Muscle layer of colon (tissue), 2 donors: ENCODE measurements at regions not wholly inside any gene's neighbourhood (a gene's known extent, or its start where the extent isn't known, plus 50 kb on each side); places are given as distances from the start of the nearest gene placed in this dataset.

Experiments
- H3K27ac ChIP-seq: one replicate; pipeline ENCODE4 v1.7.0; 2013; ENCODE audit warnings: low read depth, mild to moderate bottlenecking, low read length, moderate library complexity
- H3K27me3 ChIP-seq, 2 donors: one replicate each; pipeline ENCODE4 v1.7.0; 2013; ENCODE audit warnings: low read length in 2 of 2, mild to moderate bottlenecking in 2 of 2; ENCODE audit not compliant: insufficient read depth in 2 of 2, control insufficient read depth in 1 of 2
- H3K36me3 ChIP-seq: one replicate; pipeline ENCODE4 v1.7.0; 2013; ENCODE audit warnings: mild to moderate bottlenecking, low read length; ENCODE audit not compliant: insufficient read depth
- H3K4me1 ChIP-seq: one replicate; pipeline ENCODE4 v1.7.0; 2013; ENCODE audit warnings: mild to moderate bottlenecking, low read length; ENCODE audit not compliant: insufficient read depth
- H3K4me3 ChIP-seq, 2 donors: one replicate each; pipeline ENCODE4 v1.7.0; 2013; ENCODE audit warnings: low read length in 2 of 2, low read depth in 1 of 2, mild to moderate bottlenecking in 1 of 2, moderate library complexity in 1 of 2
- H3K9ac ChIP-seq: one replicate; pipeline ENCODE4 v1.7.0; 2013; ENCODE audit warnings: low read length
- H3K9me3 ChIP-seq: one replicate; pipeline ENCODE4 v1.7.0; 2013; ENCODE audit warnings: mild to moderate bottlenecking, low read length
- donor health status: abdominal sarcoma.
- donor health status: Adenocarcinoma of cecum.

DNA sequence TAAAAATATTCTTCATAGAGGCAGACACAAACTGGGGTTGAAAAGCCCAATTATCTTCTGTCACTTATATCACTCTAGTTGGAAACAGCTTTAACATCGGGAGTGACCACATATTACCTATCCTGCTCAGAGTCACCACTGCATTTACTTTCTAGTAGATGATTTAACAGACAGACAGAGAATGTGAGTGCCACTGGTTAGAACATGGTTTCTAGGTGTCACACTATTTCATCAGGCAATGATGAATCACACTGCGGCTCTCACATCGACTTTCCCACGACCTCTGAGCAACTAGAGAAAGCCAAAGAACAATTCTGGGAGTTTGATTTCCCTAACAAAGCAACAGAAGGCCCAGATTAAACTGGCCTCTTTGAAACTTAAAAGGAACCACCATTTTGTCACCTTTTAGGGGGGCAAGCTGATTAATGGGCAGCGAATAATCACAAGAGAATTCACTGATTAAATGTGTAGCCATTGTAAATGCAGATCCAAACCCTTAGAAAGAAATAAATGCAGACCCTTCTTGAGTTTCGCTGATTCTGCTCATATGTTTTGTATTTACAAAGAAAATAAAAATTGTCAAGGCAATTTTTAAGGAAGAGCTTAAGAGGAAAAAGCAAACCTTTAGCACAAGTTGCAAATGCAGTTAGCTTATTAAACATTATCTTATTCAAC, 112.6 kb upstream of the KBTBD8 start:
- H3K4me3 ChIP-seq: no peak overlapping the region
- no peaks in the 10 kb centered on the region for H3K27me3 ChIP-seq
- H3K9ac ChIP-seq: no peak overlapping the region
- H3K27ac ChIP-seq: no peak overlapping the region
- no peaks in the 10 kb centered on the region for H3K9me3 ChIP-seq
- no peaks in the 10 kb centered on the region for H3K36me3 ChIP-seq
- no peaks in the 10 kb centered on the region for H3K4me1 ChIP-seq

DNA sequence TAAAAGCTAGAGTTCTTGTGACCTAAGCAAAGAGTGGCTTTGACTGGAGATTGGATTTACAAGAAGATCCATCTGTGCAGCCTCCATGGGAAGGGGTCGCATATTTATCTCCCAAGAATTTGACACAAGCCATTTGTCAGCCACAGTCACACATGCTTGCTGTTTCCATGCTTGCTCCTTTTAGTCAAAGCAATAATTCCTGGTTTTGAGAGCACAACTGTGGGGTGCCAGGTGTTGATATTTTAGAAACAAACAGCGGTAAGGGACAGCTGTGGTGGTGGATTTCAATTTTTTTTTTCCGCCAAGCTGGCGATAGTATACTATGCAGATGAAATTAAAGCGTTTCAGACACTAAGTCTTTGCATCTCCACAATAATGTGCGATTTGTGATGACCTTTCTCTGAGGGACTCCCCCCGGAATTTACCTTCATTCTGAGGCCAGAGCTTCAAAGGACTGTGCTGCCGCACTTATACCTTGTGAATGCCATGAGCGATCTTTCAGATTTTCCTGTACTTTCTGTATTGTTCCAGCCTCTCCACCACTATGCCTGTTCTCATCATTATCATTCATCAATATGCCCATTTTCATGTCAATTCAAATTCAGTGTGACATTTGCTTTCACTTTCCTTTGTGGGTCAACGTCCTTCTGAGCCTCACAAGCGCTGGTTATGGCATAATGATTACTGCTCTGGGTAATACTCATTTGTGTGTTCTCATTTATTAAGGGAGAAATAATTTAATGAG, 108.2 kb upstream of the KBTBD8 start:
- Histone ChIP-seq H3K9ac (no peak overlapping the region), H3K9me3 (no peaks in the 10 kb centered on the region), H3K27me3 (no peaks in the 10 kb centered on the region)

DNA sequence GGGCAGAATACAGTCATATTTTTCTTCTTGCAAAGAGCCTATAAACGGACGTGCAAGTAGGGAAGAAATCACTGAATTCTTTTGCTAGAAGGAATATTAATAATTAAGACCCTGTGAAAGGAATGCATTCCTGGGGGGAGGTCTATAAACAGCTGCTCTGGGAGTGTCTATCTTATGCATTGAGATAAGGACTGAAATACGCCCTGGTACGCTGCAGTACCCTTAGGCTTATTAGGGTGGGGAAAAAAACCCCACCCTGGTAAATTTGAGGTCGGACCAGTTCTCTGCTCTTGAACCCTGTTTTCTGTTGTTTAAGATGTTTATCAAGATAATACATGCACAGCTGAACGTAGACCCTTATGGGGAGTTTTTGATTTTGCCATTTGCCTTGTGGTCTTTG, 100.0 kb upstream of the KBTBD8 start:
- Histone ChIP-seq H3K4me3 (no peak overlapping the region), H3K9me3 (no peaks in the 10 kb centered on the region), H3K27me3 (no peaks in the 10 kb centered on the region), H3K4me1 (no peaks in the 10 kb centered on the region), H3K9ac (no peak overlapping the region), H3K36me3 (no peaks in the 10 kb centered on the region), H3K27ac (no peak overlapping the region)

More for the DNA sequence above, 108.2 kb upstream of the KBTBD8 start:
- no peak overlapping the region for H3K4me3 ChIP-seq
- no peak overlapping the region for H3K27ac ChIP-seq
- no peaks in the 10 kb centered on the region for H3K4me1 ChIP-seq
- H3K36me3 ChIP-seq: no peaks in the 10 kb centered on the region

DNA sequence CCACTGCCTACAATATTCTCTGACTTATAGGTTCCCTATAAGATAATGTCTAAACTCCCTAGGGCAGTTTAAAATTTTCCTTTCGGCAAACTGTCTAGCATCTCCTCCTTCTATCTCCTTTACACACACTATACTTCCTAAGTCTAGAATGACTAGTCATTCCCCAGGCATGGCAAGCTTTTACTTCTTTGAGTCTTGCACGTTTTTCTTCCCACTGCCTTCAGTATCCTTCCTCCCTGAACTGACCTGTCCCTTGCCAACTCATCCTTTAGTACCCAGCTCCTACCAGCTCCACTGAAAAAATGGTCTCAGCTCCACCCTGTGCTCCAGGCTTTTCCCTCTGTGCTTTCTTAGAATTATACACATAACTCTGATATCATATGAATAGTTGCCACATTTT, 93.8 kb upstream of the KBTBD8 start:
- Histone ChIP-seq H3K4me3 (no peak overlapping the region), H3K9me3 (no peaks in the 10 kb centered on the region), H3K36me3 (no peaks in the 10 kb centered on the region), H3K9ac (no peak overlapping the region), H3K27ac (no peak overlapping the region), H3K27me3 (no peaks in the 10 kb centered on the region), H3K4me1 (no peaks in the 10 kb centered on the region)

DNA sequence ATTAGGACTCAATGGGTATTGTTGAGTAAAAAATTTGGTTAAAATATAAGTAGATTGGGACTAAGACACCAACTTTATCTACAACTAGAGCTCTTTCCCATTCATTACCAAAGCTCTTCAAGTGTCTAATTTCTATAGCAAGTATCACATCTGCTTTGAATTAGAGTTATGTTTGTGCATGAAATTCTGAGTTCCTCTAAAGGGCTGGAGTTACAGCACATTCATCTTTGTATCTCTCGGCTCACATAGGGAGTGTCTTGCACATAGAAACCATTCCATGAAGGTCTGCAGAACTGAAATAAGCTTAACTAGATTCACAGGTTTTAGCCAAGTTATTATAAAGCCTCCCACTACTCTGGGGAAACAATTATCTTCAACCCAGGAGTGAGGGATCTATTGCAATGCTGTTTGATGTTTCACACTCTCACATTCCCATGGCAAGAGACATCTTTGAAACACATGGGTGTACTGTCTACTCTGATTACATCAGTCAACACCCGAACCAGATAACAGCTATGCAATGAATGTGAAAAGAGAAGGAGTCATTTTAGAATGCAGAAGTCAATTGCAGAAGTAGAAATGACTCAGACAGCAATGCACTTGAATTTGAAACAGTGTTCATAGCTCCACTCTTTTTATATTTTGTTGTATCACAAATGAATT, 93.1 kb upstream of the KBTBD8 start:
- Histone ChIP-seq H3K9ac (no peak overlapping the region), H3K27ac (no peak overlapping the region), H3K9me3 (no peaks in the 10 kb centered on the region), H3K36me3 (no peaks in the 10 kb centered on the region), H3K27me3 (no peaks in the 10 kb centered on the region), H3K4me1 (no peaks in the 10 kb centered on the region), H3K4me3 (no peak overlapping the region)

DNA sequence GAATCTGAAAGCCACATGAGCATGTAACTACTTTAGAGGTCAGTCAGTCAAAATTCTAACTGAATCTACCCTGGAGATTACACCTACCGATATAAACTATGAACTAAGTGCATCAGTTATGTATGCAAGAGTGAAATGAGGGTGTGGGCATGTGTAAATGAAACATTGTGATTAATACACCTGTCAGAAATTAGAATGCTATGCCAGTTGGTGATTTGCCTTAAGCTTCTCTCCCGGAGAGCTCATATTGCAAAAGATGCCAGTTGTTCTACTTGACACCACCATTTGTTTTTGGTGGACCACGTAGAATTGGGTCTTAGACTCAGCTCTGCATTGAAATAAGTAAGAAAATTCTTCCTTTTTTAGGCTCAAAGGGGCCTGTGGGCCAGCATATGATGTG, 91.0 kb upstream of the KBTBD8 start:
- Histone ChIP-seq H3K27me3 (no peaks in the 10 kb centered on the region), H3K9ac (no peak overlapping the region), H3K9me3 (no peaks in the 10 kb centered on the region), H3K36me3 (no peaks in the 10 kb centered on the region), H3K4me3 (no peak overlapping the region), H3K4me1 (no peaks in the 10 kb centered on the region), H3K27ac (no peak overlapping the region)

DNA sequence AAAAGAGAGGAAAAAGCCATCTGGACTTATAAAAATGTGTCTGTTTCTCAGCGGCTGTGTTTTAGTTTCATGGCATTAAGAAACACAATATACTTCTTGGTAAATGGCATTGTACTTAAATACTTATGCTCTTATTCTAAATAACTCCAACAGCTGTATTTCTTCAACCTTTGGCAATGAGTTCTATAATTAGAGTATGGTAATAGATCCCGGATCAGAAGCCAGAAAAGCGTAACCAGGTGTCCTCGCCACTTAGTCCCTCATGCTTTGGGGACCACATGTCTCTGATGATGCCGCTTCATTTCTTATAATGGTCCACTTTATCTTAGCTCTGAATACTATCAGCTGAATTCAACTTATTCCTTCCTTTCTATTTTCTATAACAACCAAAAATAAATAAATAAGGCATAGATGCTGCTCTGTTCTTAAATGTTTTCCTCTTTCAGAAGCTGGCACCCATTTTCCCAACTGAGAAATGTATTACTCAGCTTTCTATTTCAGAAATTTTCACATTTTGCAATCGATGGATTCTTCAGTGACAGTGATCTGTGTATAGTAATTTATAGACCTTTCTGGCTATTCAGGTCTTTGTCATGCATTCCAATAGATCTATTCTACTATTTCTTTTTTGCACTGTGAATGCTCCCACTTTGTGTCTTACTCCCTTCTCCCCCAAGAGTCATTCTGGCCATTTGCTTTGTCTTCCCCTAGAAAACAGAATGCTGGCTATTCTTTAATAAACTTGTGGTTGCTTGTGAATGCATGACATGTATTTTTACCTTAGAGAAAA, 87.6 kb upstream of the KBTBD8 start:
- Histone ChIP-seq H3K4me1 (no peaks in the 10 kb centered on the region), H3K4me3 (no peak overlapping the region), H3K9ac (no peak overlapping the region), H3K36me3 (no peaks in the 10 kb centered on the region), H3K27me3 (no peaks in the 10 kb centered on the region), H3K27ac (no peak overlapping the region), H3K9me3 (no peaks in the 10 kb centered on the region)

DNA sequence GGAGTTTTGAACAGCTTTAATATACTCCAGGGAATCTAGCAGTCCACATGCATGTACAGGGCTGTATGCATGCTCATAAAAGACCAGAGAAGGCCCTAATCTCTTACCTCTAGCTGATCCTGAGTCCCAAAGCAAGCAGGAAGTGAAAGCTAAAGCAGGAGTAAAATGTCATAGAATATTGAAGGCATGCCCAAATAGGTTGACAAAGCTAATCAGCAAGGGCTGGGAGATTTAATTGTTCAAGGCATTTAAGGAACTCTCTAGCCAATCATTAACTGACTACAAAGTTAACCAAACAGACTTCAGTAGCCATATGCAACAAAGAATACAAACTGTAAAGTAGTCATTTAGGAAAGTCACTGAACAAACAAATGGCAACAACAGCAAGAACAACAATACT, 85.8 kb upstream of the KBTBD8 start:
- Histone ChIP-seq H3K9ac (no peak overlapping the region), H3K27ac (no peak overlapping the region), H3K9me3 (no peaks in the 10 kb centered on the region), H3K36me3 (no peaks in the 10 kb centered on the region), H3K27me3 (no peaks in the 10 kb centered on the region), H3K4me1 (no peaks in the 10 kb centered on the region), H3K4me3 (no peak overlapping the region)

DNA sequence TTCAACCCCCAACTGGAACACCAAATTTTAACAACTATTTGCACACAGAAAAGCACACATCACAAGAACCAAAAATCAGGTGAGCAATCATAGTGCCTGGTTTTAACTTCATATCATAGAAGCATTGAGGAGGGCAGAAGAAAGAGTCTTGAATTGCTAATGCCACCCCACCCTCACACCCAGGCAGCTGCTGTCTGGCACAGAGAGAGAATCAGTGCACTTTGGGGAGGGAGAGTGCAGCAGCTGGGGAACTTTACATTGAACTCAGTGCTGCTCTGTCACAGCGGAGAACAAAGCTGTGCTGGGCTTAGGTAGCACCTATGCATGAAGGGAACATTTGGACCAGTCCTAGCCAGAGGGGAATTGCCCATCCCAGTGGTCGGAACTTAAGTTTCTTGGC, 76.0 kb upstream of the KBTBD8 start:
- Histone ChIP-seq H3K4me3 (no peak overlapping the region), H3K27me3 (no peaks in the 10 kb centered on the region), H3K9me3 (no peaks in the 10 kb centered on the region), H3K9ac (no peak overlapping the region), H3K27ac (no peak overlapping the region), H3K4me1 (no peaks in the 10 kb centered on the region), H3K36me3 (no peaks in the 10 kb centered on the region)

DNA sequence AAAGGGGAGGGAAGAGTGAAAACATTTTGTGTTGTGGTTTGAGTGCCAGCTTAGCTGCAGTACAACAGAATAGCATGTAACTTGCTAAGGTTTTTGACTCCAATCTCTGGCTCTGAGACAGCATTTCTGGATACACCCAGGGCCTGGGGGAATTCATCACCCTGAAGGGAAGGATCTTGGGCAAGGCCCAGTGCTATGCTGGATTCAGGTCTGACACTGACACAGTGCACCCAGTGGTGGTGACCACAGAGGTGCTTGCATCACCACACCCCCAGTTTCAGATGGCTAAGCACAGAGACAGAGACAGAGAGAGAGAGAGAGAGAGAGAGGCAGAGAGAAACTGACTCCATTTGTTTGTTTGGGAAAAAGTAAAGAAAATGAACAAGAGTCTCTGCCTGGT, 74.1 kb upstream of the KBTBD8 start:
- H3K9me3 ChIP-seq: no peaks in the 10 kb centered on the region
- no peak overlapping the region for H3K27ac ChIP-seq
- no peaks in the 10 kb centered on the region for H3K36me3 ChIP-seq
- no peak overlapping the region for H3K9ac ChIP-seq
- no peaks in the 10 kb centered on the region for H3K27me3 ChIP-seq
- H3K4me3 ChIP-seq: no peak overlapping the region
- no peaks in the 10 kb centered on the region for H3K4me1 ChIP-seq

DNA sequence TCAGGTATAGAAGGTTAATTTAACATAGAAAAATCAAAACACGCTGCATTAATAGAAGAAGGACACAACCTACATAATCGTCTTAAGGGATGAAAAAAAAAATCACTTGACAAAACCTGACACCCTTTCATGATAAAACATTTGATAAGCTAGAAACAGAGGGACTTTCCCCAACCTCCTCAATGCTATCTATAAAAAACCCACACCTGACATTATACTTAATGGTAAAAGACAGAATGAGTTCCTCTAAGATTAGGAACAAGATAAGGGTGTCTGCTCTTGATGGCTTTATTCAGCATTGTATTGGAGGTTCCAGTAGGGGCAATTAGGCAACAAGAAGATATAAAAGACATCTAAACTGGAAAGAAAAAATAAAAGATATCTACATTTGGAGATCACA, 69.9 kb upstream of the KBTBD8 start:
- no peaks in the 10 kb centered on the region for H3K36me3 ChIP-seq
- H3K9ac ChIP-seq: no peak overlapping the region
- no peaks in the 10 kb centered on the region for H3K27me3 ChIP-seq
- no peak overlapping the region for H3K4me3 ChIP-seq
- H3K27ac ChIP-seq: no peak overlapping the region
- H3K4me1 ChIP-seq: no peaks in the 10 kb centered on the region
- H3K9me3 ChIP-seq: no peaks in the 10 kb centered on the region
